GM06990 (cell line): ENCODE measurements at regions not wholly inside any gene's neighbourhood (a gene's known extent, or its start where the extent isn't known, plus 50 kb on each side); places are given as distances from the start of the nearest gene placed in this dataset.

Experiments
- DNase-seq: peaks from one replicate; pipeline ENCODE4 v3.0.0-alpha.2; 2011; ENCODE audit not compliant: insufficient read length; ENCODE audit errors: extremely low read depth
- H3K27me3 ChIP-seq: replicated peaks from 2 replicates; pipeline ENCODE4 v1.6.0; 2011; ENCODE audit warnings: low read length; ENCODE audit not compliant: control insufficient read depth, insufficient read depth
- H3K36me3 ChIP-seq: 2 replicates; pipeline ENCODE4 v1.5.1; 2011; ENCODE audit warnings: low read length; ENCODE audit not compliant: control insufficient read depth, insufficient read depth
- H3K4me3 ChIP-seq: replicated peaks from 2 replicates; pipeline ENCODE4 v1.5.1; 2011; ENCODE audit warnings: low read depth, mild to moderate bottlenecking, control low read depth, low read length
- CTCF ChIP-seq: IDR thresholded peaks from 2 replicates; pipeline ENCODE4 v1.5.1; 2011; ENCODE audit warnings: low read length, control low read depth, mild to moderate bottlenecking, inconsistent platforms; ENCODE audit not compliant: insufficient read depth, poor library complexity, severe bottlenecking

DNA sequence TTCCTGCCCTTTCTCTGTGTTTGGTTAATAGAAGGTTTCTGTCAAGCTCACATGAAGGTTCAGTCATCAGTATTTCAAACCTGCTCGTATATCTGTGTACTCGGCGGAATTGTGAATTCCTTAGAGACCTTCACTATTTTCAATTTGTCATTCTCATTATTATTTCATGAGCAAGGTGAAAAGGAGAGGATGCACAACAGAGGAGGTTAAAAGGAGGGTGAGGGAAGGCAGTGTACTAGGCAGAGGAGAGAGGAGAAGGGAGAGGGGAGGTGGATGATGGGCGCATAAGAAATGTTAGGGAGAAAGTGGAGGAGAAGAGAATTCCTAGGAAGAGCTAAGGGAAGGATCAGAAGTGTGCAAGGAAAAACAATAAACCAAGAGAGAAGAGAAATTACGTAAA lies 185.0 kb upstream of the COBL start:
- DNase-seq = no peak
- no peak for TF ChIP-seq CTCF
- H3K27me3 ChIP-seq = no peaks in the 10 kb centered on the region
- no peaks in the 10 kb centered on the region for H3K36me3 ChIP-seq
- no peak overlapping the region for H3K4me3 ChIP-seq

DNA sequence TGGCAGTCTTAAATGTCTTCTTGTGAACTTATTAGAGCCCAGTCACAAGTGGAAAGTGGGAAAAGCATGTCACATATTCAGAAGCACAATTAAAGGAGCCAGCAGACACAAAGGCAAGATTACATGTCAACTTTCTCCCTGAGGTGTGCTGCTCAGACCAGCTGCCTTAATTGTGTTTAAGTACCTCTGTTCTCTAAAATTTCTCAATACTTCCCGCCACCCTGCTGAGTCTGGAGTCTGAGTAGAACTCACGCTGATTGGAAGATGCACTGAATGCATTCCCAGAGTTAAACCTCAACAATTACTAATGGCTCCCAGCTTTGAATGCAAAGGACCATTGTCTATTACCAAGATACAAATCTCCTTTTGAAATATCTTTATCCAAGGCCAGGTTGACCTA lies 166.4 kb upstream of the COBL start:
- no peak for TF ChIP-seq CTCF
- no peak overlapping the region for H3K4me3 ChIP-seq
- no peaks in the 10 kb centered on the region for H3K27me3 ChIP-seq
- no peak for DNase-seq
- no peaks in the 10 kb centered on the region for H3K36me3 ChIP-seq

DNA sequence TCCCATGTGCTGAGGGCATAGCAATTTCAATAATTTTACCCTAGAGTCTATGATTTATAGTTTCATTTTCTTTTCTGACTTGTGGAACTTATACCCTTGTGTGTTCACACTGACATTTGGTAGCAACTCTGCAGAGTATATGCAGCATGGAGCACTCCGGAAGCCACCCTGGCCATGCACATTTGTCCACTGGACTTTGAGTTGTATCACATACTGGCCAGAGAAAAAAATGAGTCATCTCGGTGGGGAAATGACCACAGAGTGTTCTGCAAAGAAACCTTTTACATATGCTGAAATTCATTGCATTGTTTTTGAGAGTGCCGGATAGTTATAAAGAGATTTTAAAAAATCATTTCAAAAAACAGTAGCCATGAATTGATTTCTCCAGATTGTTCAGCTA lies 164.8 kb upstream of the COBL start:
- TF ChIP-seq CTCF = no peak
- Histone ChIP-seq H3K4me3 (no peak overlapping the region), H3K36me3 (no peaks in the 10 kb centered on the region), H3K27me3 (no peaks in the 10 kb centered on the region)
- no peak for DNase-seq

DNA sequence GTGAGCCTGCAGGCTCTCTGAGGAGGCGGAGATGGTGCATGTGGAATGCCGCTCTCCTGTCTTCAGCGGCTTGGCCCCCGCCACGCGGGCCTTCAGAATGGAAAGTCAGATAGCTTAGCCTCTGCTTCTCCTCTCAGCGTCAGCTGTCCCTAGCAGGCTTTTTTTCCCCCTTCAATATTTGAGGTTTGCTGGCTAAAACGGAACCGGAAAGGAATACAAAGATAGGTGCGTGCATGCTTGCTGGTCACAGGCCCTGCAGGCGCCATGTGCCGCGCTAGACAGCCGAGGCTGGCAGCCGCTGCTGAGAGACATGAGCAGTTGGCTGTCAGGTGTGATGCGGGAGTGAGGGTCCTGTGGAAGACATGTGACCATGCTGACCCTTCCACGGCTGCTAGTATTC lies 161.2 kb upstream of the COBL start:
- no peak for TF ChIP-seq CTCF
- Histone ChIP-seq H3K27me3 (no peaks in the 10 kb centered on the region), H3K36me3 (no peaks in the 10 kb centered on the region), H3K4me3 (no peak overlapping the region)
- no peak for DNase-seq

DNA sequence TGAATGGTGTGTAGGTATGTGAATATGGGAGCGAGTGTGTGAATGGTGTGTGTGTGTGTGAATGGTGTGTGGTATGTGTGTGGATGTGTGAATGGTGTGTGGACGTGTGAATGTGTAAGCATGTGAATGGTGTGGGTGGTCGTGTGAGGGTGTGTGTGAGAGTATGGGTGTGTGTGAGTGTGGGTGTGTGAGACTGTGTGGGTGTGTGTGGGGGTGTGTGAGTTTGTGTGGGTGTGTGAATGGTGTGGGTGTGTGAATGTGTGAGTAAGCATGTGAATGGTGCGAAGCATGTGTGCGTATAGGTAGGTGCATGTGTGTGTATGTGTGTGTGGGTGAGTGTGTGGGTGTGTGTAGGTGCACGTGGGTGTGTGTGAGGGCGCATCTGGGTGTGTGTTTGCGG lies 160.7 kb upstream of the COBL start:
- TF ChIP-seq CTCF = no peak
- H3K36me3 ChIP-seq = no peaks in the 10 kb centered on the region
- DNase-seq = no peak
- H3K27me3 ChIP-seq = no peaks in the 10 kb centered on the region
- no peak overlapping the region for H3K4me3 ChIP-seq

- H3K27me3 ChIP-seq = no peaks in the 10 kb centered on the region
- no peak for TF ChIP-seq CTCF
- H3K36me3 ChIP-seq = no peaks in the 10 kb centered on the region
- no peak overlapping the region for H3K4me3 ChIP-seq
- DNase-seq = no peak
Measured at GRCh38 chr7:51476026-51476425, 159.4 kb upstream of the COBL start.
